Lung (tissue), 12 donors: ENCODE measurements at regions not wholly inside any gene's neighbourhood (a gene's known extent, or its start where the extent isn't known, plus 50 kb on each side); places are given as distances from the start of the nearest gene placed in this dataset. TPM values are rescaled to one million over a fixed set of nuclear protein-coding genes. Genes with fewer than 3 reads are reported as not detected.

ENCODE experiments used
- ATAC-seq: fragments of 200-7000 bp; cut with Tn5 transposase; one replicate; pipeline ENCODE4 v1.9.1; 2020; ENCODE audit warnings: moderate number of reproducible peaks; ENCODE audit not compliant: insufficient read depth, low FRiP score
- DNase-seq, 3 donors: peaks; one replicate each; pipeline ENCODE4 v3.0.0-alpha.2; 2013 to 2017
- H3K27ac ChIP-seq, 2 donors: one replicate each; pipeline ENCODE4 v1.5.1; 2013; ENCODE audit warnings: mild to moderate bottlenecking in 2 of 2, moderate library complexity in 2 of 2, control low read depth in 1 of 2, inconsistent platforms in 1 of 2, low read depth in 1 of 2, low read length in 1 of 2
- H3K27me3 ChIP-seq, 3 donors: one replicate each; pipeline ENCODE4 v1.5.1; 2013; ENCODE audit warnings: low read length in 2 of 3; ENCODE audit not compliant: control insufficient read depth in 3 of 3, insufficient read depth in 3 of 3
- H3K36me3 ChIP-seq, 4 donors: one replicate each; pipeline ENCODE4 v1.5.1; 2013; ENCODE audit warnings: low read length in 4 of 4, mild to moderate bottlenecking in 1 of 4, moderate library complexity in 1 of 4; ENCODE audit not compliant: control insufficient read depth in 4 of 4, insufficient read depth in 4 of 4
- H3K4me1 ChIP-seq, 5 donors: one replicate each; pipeline ENCODE4 v1.5.1; 2013; ENCODE audit warnings: low read length in 5 of 5, mild to moderate bottlenecking in 2 of 5, moderate library complexity in 1 of 5; ENCODE audit not compliant: control insufficient read depth in 5 of 5, insufficient read depth in 5 of 5
- H3K4me3 ChIP-seq: one replicate; pipeline ENCODE4 v1.5.1; 2013; ENCODE audit warnings: mild to moderate bottlenecking, control low read depth, moderate library complexity
- H3K9ac ChIP-seq, 2 donors: one replicate each; pipeline ENCODE4 v1.5.1; 2013; ENCODE audit warnings: low read length in 2 of 2, control low read depth in 1 of 2; ENCODE audit not compliant: insufficient read depth in 1 of 2
- H3K9me3 ChIP-seq, 4 donors: one replicate each; pipeline ENCODE4 v1.5.1; 2013; ENCODE audit warnings: low read length in 3 of 4, mild to moderate bottlenecking in 1 of 4, moderate library complexity in 1 of 4; ENCODE audit not compliant: control insufficient read depth in 4 of 4, insufficient read depth in 3 of 4
- CTCF ChIP-seq: IDR thresholded peaks from 2 replicates; pipeline ENCODE4 v1.5.1; 2012; ENCODE audit warnings: mild to moderate bottlenecking; ENCODE audit errors: control extremely low read depth, extremely low read depth
- WGBS, 2 donors: extraction: QIAGEN DNeasy Blood & Tissue Kit; methylation state at CpG; one replicate each; pipeline ENCODE4 v1.1.7; 2013; 5-methylcytosine and 5-hydroxymethylcytosine counted together
- small RNA-seq: library from RNA; depleted of rRNA; stranded (forward); fragments of <200 nt; gene quantifications from one replicate; pipeline ENCODE3, GENCODE V24; 2014; ENCODE audit warnings: low replicate concordance
- donor health status: control.
- donor health status: control.
- donor health status: Bipolar disorder and iron deficiency.
- donor health status: healthy.
- donor health status: DM: yes; HTN: yes; CAD: no.

GRCh38 chr12:43636725-43637463 is 84.9 kb upstream of the ADAMTS20 start:
- whole genome bisulfite sequencing, 2 donors = 47 to 87% methylated on average over 1 of the region's 1 CpG
- H3K4me3 ChIP-seq = no peak overlapping the region
- H3K9me3 ChIP-seq = no peaks in the 10 kb centered on the region
- ATAC-seq (no peak), DNase-seq (no peak)
- H3K4me1 ChIP-seq = no peaks in the 10 kb centered on the region
- H3K27ac ChIP-seq = no peak overlapping the region
- H3K9ac ChIP-seq = no peak overlapping the region
- no peaks in the 10 kb centered on the region for H3K27me3 ChIP-seq
- no peak for TF ChIP-seq CTCF
- no peaks in the 10 kb centered on the region for H3K36me3 ChIP-seq

- no peak for ATAC-seq
- H3K9ac ChIP-seq = no peak overlapping the region
Observed at GRCh38 chr12:43621262-43621661, 69.3 kb upstream of the ADAMTS20 start.

GRCh38 chr12:43602738-43603137 is 50.7 kb upstream of the ADAMTS20 start:
- DNase-seq = no peak
- H3K4me3 ChIP-seq = no peak overlapping the region
- WGBS, 2 donors = 66 to 73% methylated on average over 4 of the region's 4 CpGs

More at GRCh38 chr12:43621262-43621661, 69.3 kb upstream of the ADAMTS20 start:
- Histone ChIP-seq H3K9me3 (peaks cover 0 to 8% (median 0%) of the 10 kb centered on the region in 4 donors), H3K36me3 (no peaks in the 10 kb centered on the region), H3K27me3 (no peaks in the 10 kb centered on the region), H3K27ac (no peak overlapping the region), H3K4me3 (no peak overlapping the region), H3K4me1 (no peaks in the 10 kb centered on the region)
- no peak for TF ChIP-seq CTCF
- DNase-seq = no peak
- 69 to 78% methylated on average over 2 of the region's 2 CpGs for whole genome bisulfite sequencing, 2 donors

More at GRCh38 chr12:43602738-43603137, 50.7 kb upstream of the ADAMTS20 start:
- H3K9ac ChIP-seq = no peak overlapping the region
- no peak for TF ChIP-seq CTCF
- no peaks in the 10 kb centered on the region for H3K27me3 ChIP-seq
- ATAC-seq = no peak
- H3K9me3 ChIP-seq = no peaks in the 10 kb centered on the region
- no peaks in the 10 kb centered on the region for H3K36me3 ChIP-seq
- H3K27ac ChIP-seq = no peak overlapping the region
- no peaks in the 10 kb centered on the region for H3K4me1 ChIP-seq

Small RNA genes in the stretch of these regions (small RNA-seq; reads per million reads assigned to genes)
- not detected for gene AC090525.3
